CD4-positive, alpha-beta memory T cell (primary cell): ENCODE measurements at regions not wholly inside any gene's neighbourhood (a gene's known extent, or its start where the extent isn't known, plus 50 kb on each side); places are given as distances from the start of the nearest gene placed in this dataset.
"Not testable (repeated sequence)": the region's sequence is repeated elsewhere in the genome, so short reads cannot be mapped to it uniquely, and the experiment has no call there.

ENCODE experiments used
- CTCF ChIA-PET: fragments of 350-600 bp; sonication (Branson Sonifier 250); formaldehyde crosslinking; loops from one replicate; lab custom pipeline; 2021; ENCODE audit warnings: inconsistent platforms; ENCODE audit not compliant: partially characterized antibody; lab: Charles Lee
- POLR2A ChIA-PET: fragments of 350-600 bp; sonication (Branson Sonifier 250); formaldehyde crosslinking; loops from one replicate; lab custom pipeline; 2021; ENCODE audit not compliant: partially characterized antibody; lab: Charles Lee
- DNase-seq, 5 donors: peaks; one replicate each; pipeline versions ENCODE4 v3.0.0 to v3.0.0-alpha.2; 2020 to 2022; ENCODE audit warnings: mixed read lengths in 1 of 5
- H3K27ac ChIP-seq: one replicate; pipeline ENCODE4 v1.7.0; 2013; ENCODE audit warnings: low read depth, low read length
- H3K27me3 ChIP-seq: 2 replicates; pipeline ENCODE4 v1.7.0; 2013; ENCODE audit warnings: mild to moderate bottlenecking, low read length, moderate library complexity; ENCODE audit not compliant: insufficient read depth
- H3K36me3 ChIP-seq: 2 replicates; pipeline ENCODE4 v1.7.0; 2013; ENCODE audit warnings: mild to moderate bottlenecking, low read length, moderate library complexity; ENCODE audit not compliant: insufficient read depth
- H3K4me1 ChIP-seq: 2 replicates; pipeline ENCODE4 v1.7.0; 2013; ENCODE audit warnings: mild to moderate bottlenecking, low read length, moderate library complexity; ENCODE audit not compliant: insufficient read depth
- H3K4me3 ChIP-seq, 2 donors: one replicate each; pipeline ENCODE4 v1.7.0; 2013; ENCODE audit warnings: low read length in 2 of 2, mild to moderate bottlenecking in 1 of 2
- H3K9me3 ChIP-seq, 2 donors: one replicate each; pipeline ENCODE4 v1.7.0; 2013; ENCODE audit warnings: low read length in 2 of 2, control low read depth in 1 of 2; ENCODE audit not compliant: control insufficient read depth in 1 of 2
- H3K27ac Mint-ChIP-seq, 7 donors: one replicate each; pipeline ENCODE4 v1.8.0; 2020 to 2021; ENCODE audit warnings: mixed read lengths in 7 of 7, mild to moderate bottlenecking in 6 of 7, inconsistent platforms in 3 of 7, moderate library complexity in 3 of 7
- H3K27me3 Mint-ChIP-seq, 2 donors: one replicate each; pipeline ENCODE4 v1.8.0; 2020 to 2021; ENCODE audit warnings: mixed read lengths in 2 of 2
- H3K36me3 Mint-ChIP-seq, 2 donors: one replicate each; pipeline ENCODE4 v1.8.0; 2020 to 2021; ENCODE audit warnings: mixed read lengths in 2 of 2, inconsistent platforms in 1 of 2, mild to moderate bottlenecking in 1 of 2
- H3K4me1 Mint-ChIP-seq, 4 donors: one replicate each; pipeline ENCODE4 v1.8.0; 2020 to 2021; ENCODE audit warnings: mixed read lengths in 4 of 4, mild to moderate bottlenecking in 1 of 4
- H3K4me3 Mint-ChIP-seq, 8 donors: one replicate each; pipeline ENCODE4 v1.8.0; 2020 to 2021; ENCODE audit warnings: mixed read lengths in 8 of 8, mild to moderate bottlenecking in 7 of 8, moderate library complexity in 6 of 8, inconsistent platforms in 3 of 8
- H3K9me3 Mint-ChIP-seq, 8 donors: one replicate each; pipeline ENCODE4 v1.8.0; 2020 to 2021; ENCODE audit warnings: mixed read lengths in 8 of 8, mild to moderate bottlenecking in 5 of 8, inconsistent platforms in 3 of 8, moderate library complexity in 1 of 8
- intact Hi-C: fragments of 100-400 bp; cut with micrococcal nuclease; formaldehyde crosslinking; loops from one replicate; pipeline ENCODE4 v1.15.1; 2023

DNA sequence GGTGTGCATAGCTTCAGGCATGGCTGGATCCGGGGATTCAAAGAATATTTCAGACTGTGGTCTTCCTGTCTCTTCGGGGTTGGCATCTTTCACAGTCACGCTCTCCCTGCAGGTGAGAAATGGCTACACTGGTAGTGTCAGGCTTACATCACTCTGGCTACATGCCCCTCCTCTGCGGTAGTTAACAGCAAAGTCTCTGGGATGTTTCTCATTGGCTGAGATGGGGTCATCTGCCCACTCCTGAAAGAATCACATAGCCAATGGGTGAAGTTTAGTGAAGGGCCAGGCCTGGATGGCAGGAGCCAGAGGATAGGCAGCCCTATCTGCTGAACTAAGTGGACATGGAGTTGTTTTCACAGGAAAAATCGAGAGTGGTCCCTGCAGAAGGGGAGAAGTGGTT, 356.5 kb downstream of the MATN1 start:
- intact Hi-C loops = no loop called here
- H3K27ac Mint-ChIP-seq = no peak overlapping the region
- no peaks in the 10 kb centered on the region for H3K9me3 Mint-ChIP-seq
- ChIA-PET POLR2A (no interaction called here), CTCF (interaction anchor here (1.9 kb wide), 1 partner anchor 14 kb away, joined by 4 read pairs; no protein-coding TSS in a partner anchor)
- H3K36me3 Mint-ChIP-seq = no peaks in the 10 kb centered on the region
- no peak overlapping the region for H3K4me3 Mint-ChIP-seq
- Histone ChIP-seq H3K4me1 (no peaks in the 10 kb centered on the region), H3K27ac (no peak overlapping the region), H3K27me3 (no peaks in the 10 kb centered on the region), H3K36me3 (no peaks in the 10 kb centered on the region), H3K4me3 (no peak overlapping the region), H3K9me3 (no peaks in the 10 kb centered on the region)
- no peaks in the 10 kb centered on the region for H3K4me1 Mint-ChIP-seq
- peaks cover 8 to 32% of the 10 kb centered on the region in 2 donors for H3K27me3 Mint-ChIP-seq
- no peak for DNase-seq

DNA sequence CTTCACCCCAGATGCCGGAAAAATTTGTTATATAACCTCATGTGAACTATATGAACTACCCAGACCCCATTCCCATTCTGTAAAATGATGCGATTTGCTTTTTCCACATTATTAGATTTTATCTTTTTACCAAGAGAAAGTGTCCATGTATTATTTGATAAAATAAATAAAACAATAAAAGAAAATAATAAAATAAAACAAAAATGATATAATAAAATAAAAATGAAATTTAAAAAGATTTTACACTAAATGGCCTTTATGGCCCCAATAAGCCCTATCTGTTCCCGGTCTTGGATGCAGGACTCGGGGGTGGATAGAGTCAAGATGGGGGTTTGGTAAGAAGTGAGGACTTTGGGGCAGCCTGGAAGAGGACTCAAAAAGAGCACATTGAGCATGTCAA, 357.2 kb downstream of the MATN1 start:
- Mint-ChIP-seq H3K9me3 (no peaks in the 10 kb centered on the region), H3K27me3 (peaks cover 8 to 31% of the 10 kb centered on the region in 2 donors), H3K36me3 (no peaks in the 10 kb centered on the region), H3K4me1 (no peaks in the 10 kb centered on the region), H3K4me3 (no peak overlapping the region), H3K27ac (no peak overlapping the region)
- POLR2A ChIA-PET = no interaction called here
- no peaks in the 10 kb centered on the region for H3K9me3 ChIP-seq
- DNase-seq = no peak
- no peak overlapping the region for H3K4me3 ChIP-seq
- no peaks in the 10 kb centered on the region for H3K4me1 ChIP-seq
- H3K27me3 ChIP-seq = no peaks in the 10 kb centered on the region
- H3K36me3 ChIP-seq = no peaks in the 10 kb centered on the region
- intact Hi-C loops = no loop called here
- CTCF ChIA-PET = interaction anchor here (1.2 to 1.9 kb wide), 3 partner anchors 12 to 16 kb away, joined by 3 to 4 read pairs (median 4); no protein-coding TSS in a partner anchor
- no peak overlapping the region for H3K27ac ChIP-seq

DNA sequence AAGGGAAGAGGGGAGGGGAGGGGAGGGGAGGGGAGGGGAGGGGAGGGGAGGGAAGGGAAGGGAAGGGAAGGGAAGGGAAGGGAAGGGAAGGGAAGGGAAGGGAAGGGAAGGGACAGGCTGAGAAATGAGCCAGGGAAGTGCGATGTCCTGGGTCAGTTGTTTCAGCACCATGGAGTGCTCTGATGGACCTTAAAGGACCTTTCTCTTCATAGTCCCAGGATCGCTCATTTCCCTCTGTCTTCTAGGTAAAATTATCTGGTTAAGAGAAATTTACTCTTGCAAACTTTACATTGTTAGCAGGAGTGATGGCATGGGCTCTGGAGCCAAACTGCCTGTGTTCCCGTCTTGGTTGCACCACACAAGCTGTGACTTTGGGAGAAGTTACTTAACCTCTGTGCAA, 357.8 kb downstream of the MATN1 start:
- ChIA-PET POLR2A (no interaction called here), CTCF (interaction anchor here (1.2 to 1.7 kb wide), 2 partner anchors 13 to 16 kb away, joined by 3 to 4 read pairs; no protein-coding TSS in a partner anchor)
- no peak for DNase-seq
- Histone ChIP-seq H3K4me3 (no peak overlapping the region), H3K9me3 (no peaks in the 10 kb centered on the region), H3K36me3 (no peaks in the 10 kb centered on the region), H3K4me1 (no peaks in the 10 kb centered on the region), H3K27ac (no peak overlapping the region), H3K27me3 (no peaks in the 10 kb centered on the region)
- no peaks in the 10 kb centered on the region for H3K9me3 Mint-ChIP-seq
- no peaks in the 10 kb centered on the region for H3K36me3 Mint-ChIP-seq
- H3K4me3 Mint-ChIP-seq = no peak overlapping the region
- H3K4me1 Mint-ChIP-seq = no peaks in the 10 kb centered on the region
- H3K27me3 Mint-ChIP-seq = peaks cover 8 to 31% of the 10 kb centered on the region in 2 donors
- intact Hi-C loops = no loop called here
- H3K27ac Mint-ChIP-seq = no peak overlapping the region

DNA sequence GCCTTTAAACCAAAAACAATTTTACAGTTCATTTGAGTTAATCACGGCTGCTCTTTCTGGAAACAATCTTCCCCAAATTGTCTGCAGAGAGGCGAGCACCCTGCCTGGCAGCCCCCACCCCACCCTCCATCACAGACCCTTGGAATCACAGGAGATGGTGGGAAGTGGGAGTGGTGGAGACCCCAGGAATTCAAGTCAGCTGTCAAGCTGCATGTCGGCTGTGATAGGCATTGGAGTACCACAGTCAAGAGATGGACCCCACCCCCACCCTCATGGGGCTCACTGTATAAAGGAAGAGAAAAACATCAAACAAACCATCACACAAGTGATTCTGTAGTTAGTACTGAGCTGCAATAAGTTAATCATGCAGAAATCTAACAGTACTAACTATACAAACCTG, 360.4 kb downstream of the MATN1 start:
- Histone ChIP-seq H3K36me3 (no peaks in the 10 kb centered on the region), H3K27ac (no peak overlapping the region), H3K4me3 (no peak overlapping the region), H3K4me1 (no peaks in the 10 kb centered on the region), H3K9me3 (no peaks in the 10 kb centered on the region), H3K27me3 (no peaks in the 10 kb centered on the region)
- H3K36me3 Mint-ChIP-seq = no peaks in the 10 kb centered on the region
- H3K4me3 Mint-ChIP-seq = no peak overlapping the region
- DNase-seq = no peak
- ChIA-PET POLR2A (no interaction called here), CTCF (interaction anchor here (0.8 kb wide), 1 partner anchor 18 kb away, joined by 3 read pairs; no protein-coding TSS in a partner anchor)
- peaks cover 8 to 34% of the 10 kb centered on the region in 2 donors for H3K27me3 Mint-ChIP-seq
- H3K27ac Mint-ChIP-seq = no peak overlapping the region
- intact Hi-C loops = no loop called here
- H3K9me3 Mint-ChIP-seq = peaks cover 0 to 2% (median 0%) of the 10 kb centered on the region in 8 donors
- H3K4me1 Mint-ChIP-seq = no peaks in the 10 kb centered on the region

DNA sequence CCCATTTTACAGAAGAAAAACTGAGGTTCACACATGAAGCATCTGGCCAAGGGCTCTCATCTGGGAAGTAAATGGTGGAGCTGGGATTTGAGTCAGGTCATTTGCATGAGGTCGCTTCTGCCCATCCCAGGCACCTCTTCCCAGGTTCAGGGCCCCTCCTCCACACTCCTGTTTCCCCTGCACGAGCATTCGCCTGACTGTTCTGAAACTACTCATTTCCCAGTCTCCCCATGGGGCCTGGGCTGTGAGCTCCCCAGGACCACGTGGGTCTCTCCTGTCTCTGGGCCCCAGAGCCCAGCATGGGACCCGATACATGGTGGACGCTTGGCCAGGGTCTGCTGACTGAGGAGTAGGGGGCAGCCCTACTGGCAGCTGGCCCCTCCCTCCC, 360.8 kb downstream of the MATN1 start:
- Mint-ChIP-seq H3K36me3 (no peaks in the 10 kb centered on the region), H3K27me3 (peaks cover 9 to 29% of the 10 kb centered on the region in 2 donors), H3K9me3 (peaks cover 0 to 2% (median 0%) of the 10 kb centered on the region in 8 donors), H3K4me1 (no peaks in the 10 kb centered on the region), H3K27ac (no peak overlapping the region), H3K4me3 (no peak overlapping the region)
- H3K27ac ChIP-seq = no peak overlapping the region
- no peak overlapping the region for H3K4me3 ChIP-seq
- no peaks in the 10 kb centered on the region for H3K27me3 ChIP-seq
- no peak for DNase-seq
- intact Hi-C loops = no loop called here
- ChIA-PET CTCF (no interaction called here), POLR2A (no interaction called here)
- no peaks in the 10 kb centered on the region for H3K9me3 ChIP-seq
- no peaks in the 10 kb centered on the region for H3K4me1 ChIP-seq
- H3K36me3 ChIP-seq = no peaks in the 10 kb centered on the region

DNA sequence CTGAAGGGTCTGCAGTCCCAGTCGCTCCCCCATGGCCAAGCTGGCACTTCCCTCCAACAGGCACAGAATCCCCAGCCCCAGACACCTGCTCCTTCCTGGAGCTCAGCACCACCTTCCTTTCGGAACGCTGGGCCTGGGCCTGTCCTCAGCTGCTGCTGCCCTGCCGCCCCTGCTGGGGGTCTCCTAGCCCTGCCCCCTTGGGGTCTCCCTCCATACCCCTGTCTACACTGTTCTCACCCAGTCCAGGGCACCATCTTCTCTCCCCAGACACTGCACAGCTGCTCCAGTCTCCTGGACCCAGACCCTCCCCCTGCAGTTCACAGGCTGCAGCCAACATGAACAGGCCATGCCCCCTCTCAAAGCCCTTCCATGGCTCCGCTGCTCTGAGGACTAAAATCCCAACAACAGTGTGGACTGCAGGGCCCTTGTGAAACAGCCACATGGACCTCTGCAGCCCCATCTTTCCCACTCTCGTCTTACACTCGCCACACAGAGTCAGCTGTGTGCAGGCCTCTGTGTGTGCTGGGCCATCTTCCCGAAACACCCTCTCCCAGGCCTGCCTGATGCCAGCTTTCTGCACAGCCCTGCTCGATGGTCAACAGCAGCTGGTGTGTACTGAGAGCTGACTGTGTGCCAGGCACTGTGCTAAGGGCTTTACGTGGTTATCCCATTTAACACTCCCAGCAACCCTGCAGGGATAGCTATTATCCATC, 361.3 kb downstream of the MATN1 start:
- H3K4me3 Mint-ChIP-seq, DNase-seq, H3K36me3 Mint-ChIP-seq, H3K4me1 ChIP-seq, POLR2A ChIA-PET, intact Hi-C loops, CTCF ChIA-PET, H3K36me3 ChIP-seq, H3K4me3 ChIP-seq, H3K27ac ChIP-seq, H3K27ac Mint-ChIP-seq, H3K4me1 Mint-ChIP-seq, H3K9me3 Mint-ChIP-seq, H3K9me3 ChIP-seq, H3K27me3 ChIP-seq: not testable (repeated sequence)
- H3K27me3 Mint-ChIP-seq = peaks cover 9 to 28% of the 10 kb centered on the region in 2 donors

DNA sequence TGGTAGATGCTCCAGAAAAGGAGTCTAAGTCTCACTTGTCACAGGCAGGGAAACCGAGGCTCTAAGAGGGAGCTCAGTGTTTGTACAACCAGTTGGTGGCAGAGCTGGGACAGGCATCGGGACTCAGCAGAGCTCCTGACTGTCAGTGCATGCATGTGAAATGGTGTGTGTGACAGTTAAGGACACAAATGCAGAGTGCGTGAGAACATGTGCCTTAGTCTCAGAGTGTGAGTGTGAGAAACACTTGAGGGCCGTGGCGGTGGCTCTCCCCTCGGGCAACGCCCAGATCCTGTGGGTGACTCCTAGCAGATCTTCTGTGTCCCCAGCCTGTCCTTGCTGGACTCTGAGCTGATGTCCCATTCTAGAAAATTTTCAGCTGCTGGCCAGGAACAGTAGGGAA, 362.6 kb downstream of the MATN1 start:
- Histone ChIP-seq H3K4me1 (no peaks in the 10 kb centered on the region), H3K36me3 (no peaks in the 10 kb centered on the region), H3K4me3 (no peak overlapping the region), H3K27me3 (no peaks in the 10 kb centered on the region), H3K27ac (no peak overlapping the region), H3K9me3 (no peaks in the 10 kb centered on the region)
- Mint-ChIP-seq H3K36me3 (no peaks in the 10 kb centered on the region), H3K4me1 (no peaks in the 10 kb centered on the region), H3K27me3 (peaks cover 13 to 26% of the 10 kb centered on the region in 2 donors), H3K4me3 (no peak overlapping the region), H3K9me3 (peaks cover 0 to 2% (median 0%) of the 10 kb centered on the region in 8 donors), H3K27ac (no peak overlapping the region)
- ChIA-PET POLR2A (no interaction called here), CTCF (interaction anchor here (1.4 kb wide), 1 partner anchor 20 kb away, joined by 7 read pairs; no protein-coding TSS in a partner anchor)
- intact Hi-C loops = no loop called here
- DNase-seq = no peak
